HK-2 (cell line): ENCODE measurements at regions not wholly inside any gene's neighbourhood (a gene's known extent, or its start where the extent isn't known, plus 50 kb on each side); places are given as distances from the start of the nearest gene placed in this dataset.
A peak's percentile ranks its signal among the peaks of the same experiment; 100 is the strongest.

Experiments
- DNase-seq: peaks from one replicate; pipeline ENCODE4 v3.0.0-alpha.2; 2018; ENCODE audit not compliant: unreplicated experiment

DNA sequence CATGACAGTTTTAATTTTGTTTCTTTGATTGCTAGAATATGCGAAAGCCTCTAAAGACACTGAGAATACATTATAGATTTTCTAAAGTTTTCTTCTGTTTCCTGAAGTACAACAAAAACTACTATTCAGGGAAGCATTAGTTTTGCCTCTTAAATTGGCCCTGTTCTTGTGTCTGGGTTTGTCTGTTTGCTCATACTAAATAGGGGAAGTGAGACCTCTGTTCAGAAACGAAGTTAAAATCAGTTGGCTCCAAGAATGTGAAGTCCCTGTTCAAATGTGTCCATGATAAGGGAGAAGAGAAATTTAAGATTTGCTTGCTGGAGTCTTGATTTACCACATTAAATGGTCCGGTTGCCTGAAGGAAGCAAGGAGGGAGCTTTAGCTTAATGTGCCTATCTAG is 327.3 kb upstream of the GBE1 start:
- DNase-seq, result no peak

DNA sequence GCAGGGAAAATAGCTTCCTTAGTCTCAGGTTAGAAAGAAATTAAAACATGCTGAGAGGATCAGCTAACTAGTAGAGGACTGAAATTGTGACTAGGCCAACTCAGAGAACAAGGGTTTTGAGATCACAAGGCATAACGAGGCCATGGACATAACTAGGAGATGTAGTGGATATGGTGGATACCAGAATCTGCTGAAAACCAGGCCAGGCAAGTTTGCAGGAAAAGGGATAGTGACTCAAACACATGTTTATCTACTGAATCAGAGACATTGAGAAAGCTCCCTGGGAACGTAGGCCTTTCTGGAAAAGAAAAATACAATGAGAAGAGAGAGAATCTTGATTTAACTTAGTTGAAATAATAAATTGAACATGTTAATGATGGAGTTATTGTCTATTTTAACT is 326.5 kb upstream of the GBE1 start:
- peak; percentile 11 for DNase-seq

DNA sequence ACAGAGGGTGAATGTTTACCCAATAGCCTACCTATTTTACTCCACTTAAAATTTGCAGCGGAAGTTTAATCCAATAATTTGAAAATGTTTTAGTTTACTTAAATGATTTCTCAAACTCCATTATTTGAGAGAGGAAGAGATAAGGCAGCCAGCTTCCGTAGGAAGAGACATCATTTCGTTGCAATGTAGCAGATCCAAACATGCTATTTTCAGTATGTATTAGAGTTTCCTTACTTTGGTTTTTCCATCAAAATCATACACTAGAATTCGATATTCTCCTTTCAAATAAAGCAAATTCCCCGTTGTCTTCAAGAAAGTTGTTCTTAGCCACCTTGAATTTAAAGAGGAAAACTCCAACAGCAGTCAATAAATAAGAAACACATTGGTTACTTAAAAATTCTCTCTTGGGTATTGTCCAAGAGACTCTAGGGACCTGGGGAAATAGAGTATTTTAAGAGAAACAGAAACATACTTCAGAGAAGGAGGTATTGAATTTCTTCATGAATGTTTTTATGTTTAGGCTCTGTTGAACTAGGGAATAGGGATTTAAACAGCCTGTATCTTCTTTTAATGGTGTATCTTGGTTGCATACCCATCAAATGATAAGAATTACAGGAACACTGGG is 324.5 kb upstream of the GBE1 start:
- DNase-seq, result no peak

DNA sequence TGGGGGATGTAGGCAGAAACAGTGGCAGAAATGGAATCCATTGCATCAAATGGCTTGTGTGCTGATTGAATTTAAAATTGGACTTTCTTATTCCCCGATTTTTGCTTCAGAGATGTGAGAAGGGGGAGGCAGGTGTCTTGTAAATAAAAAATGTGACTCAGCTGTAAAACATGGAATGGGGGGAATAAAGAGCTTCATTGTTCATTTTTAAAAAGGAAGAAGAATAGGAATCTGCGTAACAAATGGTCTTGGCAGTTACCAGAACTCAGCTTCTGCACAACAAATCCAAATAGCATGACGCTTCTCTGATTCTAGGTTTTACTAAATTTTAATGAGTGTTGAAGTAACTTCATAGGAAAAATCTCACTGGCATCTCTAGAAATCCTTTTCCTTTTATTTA is 323.9 kb upstream of the GBE1 start:
- no peak for DNase-seq

GRCh38 chr3:82084824-82085223 is 323.4 kb upstream of the GBE1 start:
- no peak for DNase-seq

DNA sequence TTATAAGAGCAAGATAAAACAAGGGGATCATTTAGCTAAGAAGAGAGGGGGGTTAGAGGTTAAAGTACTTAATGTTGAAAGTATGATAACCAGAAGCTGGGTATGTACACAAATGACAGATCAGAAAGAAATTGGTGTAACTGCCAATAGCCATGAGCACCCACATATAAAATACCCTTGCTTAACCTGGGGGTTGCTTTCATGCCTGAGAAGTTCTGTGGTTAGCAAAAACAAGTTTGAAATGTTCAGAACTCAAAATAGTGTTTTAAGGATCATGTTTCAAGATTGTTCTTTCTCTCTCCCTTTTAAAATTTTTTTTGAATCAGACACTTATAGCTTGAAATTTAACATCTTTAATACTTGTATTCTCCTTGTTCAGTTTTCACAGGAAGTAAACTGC is 321.4 kb upstream of the GBE1 start:
- DNase-seq, result no peak

- no peak for DNase-seq
These were observed 319.9 kb upstream of the GBE1 start for GRCh38 chr3:82081351-82081750.

- DNase-seq, result no peak
These were observed 319.3 kb upstream of the GBE1 start for GRCh38 chr3:82080792-82081191.

DNA sequence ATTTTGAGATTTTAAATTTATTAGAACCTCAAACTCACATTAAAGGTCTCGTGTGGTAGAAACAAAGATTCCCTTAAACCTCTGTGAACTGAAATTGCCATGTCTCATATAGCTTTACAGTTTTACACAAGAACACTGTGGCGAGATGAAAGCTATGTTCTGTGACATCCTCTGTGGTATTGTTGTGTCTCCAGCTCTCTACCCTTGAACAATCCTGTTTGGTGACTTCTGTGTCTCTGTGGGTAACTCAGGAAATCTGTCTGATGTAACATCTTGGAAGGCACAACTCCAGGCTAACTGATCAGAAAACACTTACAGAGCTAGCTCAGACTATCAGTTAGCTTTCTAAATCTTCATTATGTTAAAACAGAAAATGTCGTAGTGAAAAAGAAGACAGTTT is 318.8 kb upstream of the GBE1 start:
- DNase-seq, result no peak

DNA sequence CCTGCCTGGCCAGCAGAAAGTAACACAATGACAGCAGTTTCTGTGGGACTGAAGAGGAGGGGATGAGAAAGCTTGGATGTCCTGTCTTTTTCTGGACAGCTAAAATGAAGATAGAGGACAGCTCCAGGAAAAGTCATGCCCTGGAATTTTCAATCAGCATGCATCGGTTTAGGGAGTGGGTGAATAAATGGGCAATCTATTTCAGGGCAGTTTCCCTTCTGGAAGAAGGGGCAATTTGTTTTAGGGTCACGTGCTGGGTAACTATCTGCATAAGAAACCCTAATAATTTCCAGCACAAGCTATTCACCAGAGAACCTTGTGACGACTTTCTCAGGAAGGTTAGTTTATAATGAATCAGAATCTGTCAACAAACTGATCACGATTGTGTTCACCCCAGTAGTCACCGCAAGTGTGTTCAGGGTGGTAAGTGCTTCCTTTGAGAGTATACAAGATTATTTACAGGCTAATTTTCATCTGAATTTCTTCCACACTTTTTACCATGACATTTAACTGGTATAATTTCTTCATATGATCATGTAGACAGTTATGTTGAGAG is 318.0 kb upstream of the GBE1 start:
- no peak for DNase-seq

DNA sequence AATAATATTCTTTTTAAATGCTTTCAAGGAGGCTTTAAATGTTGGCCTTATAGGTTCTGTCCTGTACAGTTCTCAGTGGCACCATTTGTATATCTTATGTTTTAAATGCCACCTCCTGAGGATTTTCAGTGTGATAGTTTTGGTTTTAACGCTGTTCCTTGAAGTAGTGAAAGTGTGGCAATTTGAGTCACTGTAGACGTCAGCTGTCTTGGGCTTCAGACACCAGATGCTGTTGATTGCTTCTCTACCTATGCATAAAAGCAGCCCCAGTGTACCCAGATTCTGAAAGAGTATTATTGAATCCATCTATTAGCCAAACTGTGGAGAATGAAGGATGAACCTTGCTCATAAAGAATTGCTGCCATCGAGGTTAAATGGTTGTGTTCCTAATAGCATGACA is 316.8 kb upstream of the GBE1 start:
- DNase-seq, result no peak

DNA sequence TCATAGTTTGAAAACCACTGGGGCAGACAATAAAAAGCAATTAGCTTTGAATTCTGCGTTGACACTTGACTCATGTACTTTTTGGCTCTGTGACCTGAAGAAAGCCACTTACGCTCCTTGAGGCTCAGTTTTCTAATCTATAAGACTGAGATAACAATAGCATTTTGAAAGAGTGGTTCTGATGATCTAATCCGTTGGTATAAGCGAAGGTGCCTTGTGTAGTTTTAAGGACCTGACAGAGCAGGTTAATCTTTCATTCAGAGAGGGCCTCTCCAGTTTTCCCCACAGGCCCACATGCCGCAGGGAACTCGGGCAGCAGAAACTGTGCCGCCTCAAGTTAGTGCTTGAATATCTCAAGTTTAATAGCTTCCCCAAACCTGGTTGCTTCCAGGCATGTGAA is 306.0 kb upstream of the GBE1 start:
- no peak for DNase-seq

- DNase-seq, result no peak
These were observed 297.4 kb upstream of the GBE1 start for GRCh38 chr3:82058809-82059208.

- DNase-seq, result no peak
These were observed 294.3 kb upstream of the GBE1 start for GRCh38 chr3:82055792-82056191.

- no peak for DNase-seq
These were observed 293.4 kb upstream of the GBE1 start for GRCh38 chr3:82054849-82055248.

DNA sequence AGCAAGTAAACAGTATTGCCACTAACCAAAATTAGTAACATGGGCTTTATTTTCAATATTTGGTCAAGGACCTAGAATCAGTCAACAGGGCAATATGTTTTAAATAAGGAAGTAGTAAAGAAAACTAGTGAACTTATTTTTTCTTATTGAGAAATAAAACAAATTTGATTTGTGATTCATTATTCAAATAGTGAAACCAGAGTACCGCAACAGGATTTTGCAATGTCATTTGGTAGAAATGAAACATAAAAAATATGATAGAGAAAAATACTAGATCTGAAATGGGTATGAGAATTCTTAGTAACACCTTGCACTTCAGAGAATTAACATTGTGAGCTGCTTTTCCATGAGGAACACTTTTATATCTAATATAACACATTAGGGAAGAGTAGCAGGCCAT is 291.8 kb upstream of the GBE1 start:
- DNase-seq, result no peak

GRCh38 chr3:82050382-82050781 is 288.9 kb upstream of the GBE1 start:
- no peak for DNase-seq

- no peak for DNase-seq
These were observed 287.3 kb upstream of the GBE1 start for GRCh38 chr3:82048711-82049110.

GRCh38 chr3:82044930-82045705 is 283.7 kb upstream of the GBE1 start:
- DNase-seq, result no peak

- no peak for DNase-seq
These were observed 277.1 kb upstream of the GBE1 start for GRCh38 chr3:82038556-82038955.

GRCh38 chr3:82033186-82033585 is 271.7 kb upstream of the GBE1 start:
- no peak for DNase-seq

GRCh38 chr3:82031596-82031995 is 270.2 kb upstream of the GBE1 start:
- DNase-seq, result no peak

- no peak for DNase-seq
These were observed 269.5 kb upstream of the GBE1 start for GRCh38 chr3:82030916-82031315.
